ENCODE measurements at regions not wholly inside any gene's neighbourhood (a gene's known extent, or its start where the extent isn't known, plus 50 kb on each side); places are given as distances from the start of the nearest gene placed in this dataset.

DNA sequence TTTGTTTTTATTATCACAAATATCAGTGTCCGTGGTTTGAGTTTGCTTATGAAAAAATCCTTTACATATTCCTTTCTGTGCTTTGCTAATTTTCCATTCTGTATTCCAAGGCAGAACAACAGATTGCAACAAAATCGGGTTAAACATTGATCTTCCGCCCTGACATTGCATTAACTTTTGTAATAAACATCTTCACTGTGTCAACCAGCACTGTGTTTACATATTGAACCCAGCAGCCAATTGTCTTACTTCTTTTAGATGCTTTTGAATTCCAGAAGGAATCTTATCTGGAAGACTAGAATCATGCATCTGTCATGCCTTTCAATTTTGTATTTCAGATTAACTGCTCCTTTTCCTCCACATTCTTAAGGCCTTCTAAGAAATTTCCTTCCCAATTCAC lies 147.8 kb upstream of the CXXC4 start:
- no peak for TF ChIP-seq CTCF (IDR thresholded peaks at IDR 0.05)
- TF ChIP-seq POLR2A (IDR thresholded peaks at IDR 0.05), result no peak
- TF ChIP-seq POLR2AphosphoS5 (IDR thresholded peaks at IDR 0.05), result no peak
